ENCODE measurements at regions not wholly inside any gene's neighbourhood (a gene's known extent, or its start where the extent isn't known, plus 50 kb on each side); places are given as distances from the start of the nearest gene placed in this dataset.

DNA sequence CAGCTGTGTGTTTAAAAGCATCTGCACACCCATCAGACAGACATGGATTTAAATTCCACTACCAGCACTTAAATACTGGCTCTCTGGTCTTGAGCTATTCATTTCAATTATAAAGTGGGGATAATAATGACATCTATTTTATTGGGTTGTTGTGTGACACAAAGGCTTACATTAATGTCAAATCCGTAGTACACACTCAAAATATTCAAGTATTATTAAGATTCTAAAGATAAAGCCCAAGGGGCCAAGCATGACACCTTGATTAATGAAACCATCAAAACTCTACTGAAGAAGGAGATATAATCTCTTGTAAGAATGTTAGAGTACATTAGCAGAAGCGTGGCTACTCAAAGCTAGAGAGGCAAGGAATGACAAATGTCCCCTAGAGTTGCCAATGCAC, 743.0 kb downstream of the KCTD16 start:
- H3K27me3 ChIP-seq = no peaks in the 10 kb centered on the region
- H3K9me3 ChIP-seq = peaks cover 0 to 8% (median 0%) of the 10 kb centered on the region in 12 donors
- ATAC-seq = no peak
- intact Hi-C loops (cut with DNase I) = no loop called here
- TF ChIP-seq POLR2A (IDR thresholded peaks at IDR 0.05) = no peak
- TF ChIP-seq, protein P1, sequence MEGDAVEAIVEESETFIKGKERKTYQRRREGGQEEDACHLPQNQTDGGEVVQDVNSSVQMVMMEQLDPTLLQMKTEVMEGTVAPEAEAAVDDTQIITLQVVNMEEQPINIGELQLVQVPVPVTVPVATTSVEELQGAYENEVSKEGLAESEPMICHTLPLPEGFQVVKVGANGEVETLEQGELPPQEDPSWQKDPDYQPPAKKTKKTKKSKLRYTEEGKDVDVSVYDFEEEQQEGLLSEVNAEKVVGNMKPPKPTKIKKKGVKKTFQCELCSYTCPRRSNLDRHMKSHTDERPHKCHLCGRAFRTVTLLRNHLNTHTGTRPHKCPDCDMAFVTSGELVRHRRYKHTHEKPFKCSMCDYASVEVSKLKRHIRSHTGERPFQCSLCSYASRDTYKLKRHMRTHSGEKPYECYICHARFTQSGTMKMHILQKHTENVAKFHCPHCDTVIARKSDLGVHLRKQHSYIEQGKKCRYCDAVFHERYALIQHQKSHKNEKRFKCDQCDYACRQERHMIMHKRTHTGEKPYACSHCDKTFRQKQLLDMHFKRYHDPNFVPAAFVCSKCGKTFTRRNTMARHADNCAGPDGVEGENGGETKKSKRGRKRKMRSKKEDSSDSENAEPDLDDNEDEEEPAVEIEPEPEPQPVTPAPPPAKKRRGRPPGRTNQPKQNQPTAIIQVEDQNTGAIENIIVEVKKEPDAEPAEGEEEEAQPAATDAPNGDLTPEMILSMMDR (IDR thresholded peaks at IDR 0.05) = no peak
- DNase-seq = no peak
- no peaks in the 10 kb centered on the region for H3K4me1 ChIP-seq
- no peaks in the 10 kb centered on the region for H3K36me3 ChIP-seq
- no peak overlapping the region for H3K4me3 ChIP-seq
- 48 to 69% (median 61%) methylated on average over 2 of the region's 2 CpGs for WGBS, 4 donors
- H3K27ac ChIP-seq = no peak overlapping the region

DNA sequence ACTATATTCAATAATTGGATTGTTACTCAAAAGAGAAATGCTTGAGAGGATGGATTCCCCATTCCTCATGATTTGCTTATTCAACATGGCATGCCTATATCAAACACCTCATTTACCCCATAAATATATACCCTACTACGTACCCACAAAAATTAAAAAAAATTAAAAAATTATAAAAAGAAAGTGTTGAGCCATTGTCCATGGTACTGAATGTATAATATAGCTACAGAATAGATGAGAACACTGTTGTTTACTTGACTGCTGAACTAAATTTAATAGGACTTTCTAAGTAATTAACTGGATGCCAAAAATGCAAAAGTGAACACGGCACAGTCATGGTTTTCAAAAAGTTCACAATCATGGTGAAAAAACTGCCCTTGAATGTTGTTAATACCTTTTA, 725.8 kb downstream of the KCTD16 start:
- no peak for DNase-seq
- Histone ChIP-seq H3K4me3 (no peak overlapping the region), H3K4me1 (no peaks in the 10 kb centered on the region), H3K36me3 (no peaks in the 10 kb centered on the region), H3K27me3 (no peaks in the 10 kb centered on the region), H3K9me3 (peaks cover 0 to 9% (median 0%) of the 10 kb centered on the region in 12 donors), H3K27ac (no peak overlapping the region)
- WGBS, 4 donors = 63 to 75% (median 67%) methylated on average over 2 of the region's 2 CpGs
- intact Hi-C loops (cut with DNase I) = no loop called here
- TF ChIP-seq, protein P1 (IDR thresholded peaks at IDR 0.05) = no peak
- no peak for TF ChIP-seq POLR2A (IDR thresholded peaks at IDR 0.05)
- no peak for ATAC-seq

DNA sequence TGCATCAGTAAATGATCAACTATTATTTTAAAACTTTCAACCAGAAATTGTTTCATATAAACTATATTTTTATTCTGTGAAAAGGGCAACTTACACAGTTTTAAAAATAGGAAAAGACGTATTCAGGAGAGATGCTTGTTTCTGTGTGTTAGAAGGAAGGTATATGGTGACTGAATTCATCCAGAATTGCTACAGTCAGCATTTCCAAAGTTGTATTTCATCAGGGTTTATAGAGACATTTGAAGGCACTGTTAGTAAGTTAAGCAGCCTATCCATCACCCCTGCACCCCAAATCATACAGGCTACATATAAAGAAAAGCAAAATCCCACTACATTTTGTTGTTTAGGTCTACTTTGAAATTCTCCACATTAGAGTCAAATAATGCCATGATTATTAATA, 716.0 kb downstream of the KCTD16 start:
- no peaks in the 10 kb centered on the region for H3K36me3 ChIP-seq
- intact Hi-C loops (cut with DNase I) = no loop called here
- WGBS, 4 donors = 67 to 82% (median 75%) methylated on average over 1 of the region's 1 CpG

DNA sequence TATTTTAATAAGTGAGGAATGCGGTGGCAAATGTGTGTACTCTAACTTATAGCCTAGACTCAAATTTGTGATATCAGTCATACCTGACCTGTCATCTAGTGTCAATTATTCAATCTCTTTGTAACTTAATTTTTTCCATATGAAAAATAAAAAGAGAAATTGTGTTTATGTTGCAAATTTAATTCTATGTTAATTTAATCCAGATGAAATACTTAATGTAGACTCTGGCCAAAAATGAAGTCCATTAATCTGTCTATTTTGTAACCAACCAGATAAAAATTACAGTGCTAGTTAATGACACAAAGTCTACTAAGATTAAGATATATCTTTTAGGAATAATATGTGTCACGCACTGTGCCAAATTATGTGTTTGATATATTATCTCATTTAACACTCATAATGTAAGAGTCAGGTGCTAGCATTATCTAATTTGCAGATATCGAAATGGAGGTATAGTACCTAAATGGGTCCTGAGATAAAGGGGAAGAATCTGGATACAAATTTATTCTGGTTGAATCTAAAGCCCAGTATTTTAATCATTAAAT, 712.1 kb downstream of the KCTD16 start:
- WGBS, 4 donors = 75 to 93% (median 86%) methylated on average over 3 of the region's 3 CpGs
- Histone ChIP-seq H3K27ac (no peak overlapping the region), H3K36me3 (no peaks in the 10 kb centered on the region), H3K4me1 (no peaks in the 10 kb centered on the region), H3K9me3 (peaks cover 0 to 5% (median 0%) of the 10 kb centered on the region in 12 donors), H3K4me3 (no peak overlapping the region), H3K27me3 (no peaks in the 10 kb centered on the region)
- no peak for TF ChIP-seq POLR2A (IDR thresholded peaks at IDR 0.05)
- TF ChIP-seq, protein P1 (IDR thresholded peaks at IDR 0.05) = no peak
- intact Hi-C loops (cut with DNase I) = no loop called here
- ATAC-seq (no peak), DNase-seq (no peak)

More for the DNA sequence above, 716.0 kb downstream of the KCTD16 start:
- TF ChIP-seq, protein P1 (IDR thresholded peaks at IDR 0.05) = no peak
- no peak for TF ChIP-seq POLR2A (IDR thresholded peaks at IDR 0.05)
- H3K27me3 ChIP-seq = no peaks in the 10 kb centered on the region
- no peak for ATAC-seq
- no peaks in the 10 kb centered on the region for H3K4me1 ChIP-seq
- no peak overlapping the region for H3K4me3 ChIP-seq
- H3K27ac ChIP-seq = no peak overlapping the region
- H3K9me3 ChIP-seq = peaks cover 0 to 5% (median 0%) of the 10 kb centered on the region in 12 donors
- DNase-seq = no peak

Measured in heart left ventricle (tissue), 16 donors.